HG03066 (cell line): ENCODE measurements at regions not wholly inside any gene's neighbourhood (a gene's known extent, or its start where the extent isn't known, plus 50 kb on each side); places are given as distances from the start of the nearest gene placed in this dataset.

Experiments
- ATAC-seq: cut with Tn5 transposase; IDR thresholded peaks from one replicate; pipeline ENCODE4 v1.9.1; 2021; ENCODE audit warnings: low read depth; ENCODE audit not compliant: unreplicated experiment

DNA sequence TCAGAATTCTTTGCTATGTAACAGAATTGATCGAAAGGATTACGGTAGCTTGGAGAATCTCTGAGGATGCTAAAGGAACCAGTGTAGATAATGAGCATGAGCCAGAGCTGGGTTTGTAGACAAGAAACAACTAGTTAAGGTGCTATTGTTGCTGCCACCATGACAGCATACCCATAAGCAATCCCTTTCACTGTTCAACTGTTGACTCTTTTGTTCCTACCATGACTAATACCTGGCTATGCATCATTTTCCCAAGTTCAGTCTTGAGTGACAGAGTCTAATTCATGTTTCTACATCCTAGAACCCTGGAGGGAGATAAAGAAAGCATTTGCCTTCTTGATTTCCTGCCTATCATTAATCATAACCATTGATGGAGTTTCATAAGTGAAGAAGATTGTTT lies 600.3 kb downstream of the OTOL1 start:
- no peak for ATAC-seq

DNA sequence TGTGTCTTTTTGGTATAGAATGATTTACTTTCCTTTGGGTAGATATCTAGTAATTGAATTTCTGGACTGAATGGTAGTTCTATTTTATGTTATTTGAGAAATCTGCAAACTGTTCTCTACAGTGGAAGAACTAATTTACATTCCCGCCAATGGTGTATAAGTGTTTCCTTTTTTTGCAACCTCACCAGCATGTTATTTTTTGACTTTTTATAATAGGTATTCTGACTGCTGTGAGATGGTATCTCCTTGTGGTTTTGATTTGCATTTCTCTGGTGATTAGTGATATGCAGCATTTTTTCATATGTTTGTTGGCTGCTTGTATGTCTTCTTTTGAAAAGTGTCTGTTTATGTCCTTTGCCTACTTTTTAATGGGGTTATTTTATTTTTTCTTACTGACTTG lies 607.2 kb downstream of the OTOL1 start:
- no peak for ATAC-seq

DNA sequence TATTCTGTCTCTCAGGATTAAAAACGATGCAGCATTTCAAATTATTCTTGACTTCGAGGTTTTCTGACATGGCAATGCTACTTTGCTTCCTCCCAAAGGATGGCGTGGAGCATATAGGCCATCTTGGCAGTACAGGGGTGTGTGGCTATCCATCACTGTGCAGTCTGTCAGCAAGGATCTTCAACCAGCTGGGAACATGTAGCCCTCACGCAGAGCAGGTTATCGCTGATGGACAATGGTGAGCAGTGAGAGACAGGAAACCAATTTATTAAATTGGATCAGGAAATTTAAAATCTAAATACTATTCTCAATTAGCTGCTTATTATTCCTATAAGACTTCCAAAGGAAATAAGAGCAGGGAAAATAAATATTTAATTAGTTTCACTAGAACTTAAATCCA lies 615.3 kb downstream of the OTOL1 start:
- no peak for ATAC-seq

DNA sequence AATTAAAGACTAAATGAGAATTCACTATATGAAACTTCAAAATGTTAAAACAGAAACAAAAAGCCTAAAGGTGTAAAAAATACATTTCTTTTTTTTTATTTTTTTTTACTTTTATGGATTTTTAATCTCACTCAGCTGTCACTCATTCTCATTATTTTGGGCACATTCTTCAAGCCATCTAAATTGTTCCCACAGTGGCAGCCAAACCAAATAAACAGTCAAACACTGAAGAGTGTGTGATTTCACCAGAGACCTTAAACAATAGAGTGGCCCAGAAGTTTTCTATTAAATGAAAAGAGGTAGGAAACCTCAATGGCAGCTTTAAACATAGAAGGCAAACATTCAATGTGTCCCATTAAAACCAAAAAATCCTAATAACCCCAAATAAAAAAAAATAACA lies 616.1 kb downstream of the OTOL1 start:
- ATAC-seq, result no peak

DNA sequence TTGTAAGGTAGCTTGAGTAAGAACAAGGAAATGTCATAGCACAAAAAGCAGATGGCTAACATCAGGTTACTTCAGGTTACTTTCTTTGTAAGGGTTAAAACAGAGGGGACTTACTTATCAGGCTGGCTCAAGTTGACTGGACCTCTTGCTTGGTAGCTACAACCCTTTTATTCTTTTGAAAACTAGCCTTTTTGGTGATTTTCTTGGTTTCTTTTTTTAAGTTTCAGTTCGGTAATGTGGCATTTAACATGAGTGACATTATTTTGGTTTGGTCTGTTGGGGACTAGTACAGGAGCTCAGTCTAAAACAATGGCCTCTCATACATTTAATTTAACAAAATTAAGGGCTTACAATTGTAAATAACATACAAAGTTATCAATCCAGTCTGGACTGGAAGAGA lies 621.4 kb downstream of the OTOL1 start:
- no peak for ATAC-seq

DNA sequence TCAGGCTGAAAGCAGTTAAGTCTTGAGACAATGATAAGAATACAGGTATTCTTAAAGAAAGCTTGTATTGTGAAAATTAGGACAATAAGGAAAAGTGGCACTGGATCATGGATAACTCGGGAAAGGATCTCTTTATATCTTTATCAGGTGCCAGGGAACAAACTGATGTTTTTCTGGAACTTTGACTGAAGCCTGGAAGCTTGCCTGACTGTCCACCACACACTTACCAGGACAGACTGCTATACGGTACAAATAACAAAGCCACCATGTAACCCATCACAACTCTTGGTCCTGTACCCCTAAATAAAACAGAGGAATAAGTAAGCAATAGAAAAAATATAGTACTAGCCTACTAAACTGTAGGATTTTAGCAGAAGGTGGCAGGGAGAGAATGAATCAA lies 623.0 kb downstream of the OTOL1 start:
- no peak for ATAC-seq

- ATAC-seq, result no peak
These were observed 625.8 kb downstream of the OTOL1 start for GRCh38 chr3:162122405-162122804.

DNA sequence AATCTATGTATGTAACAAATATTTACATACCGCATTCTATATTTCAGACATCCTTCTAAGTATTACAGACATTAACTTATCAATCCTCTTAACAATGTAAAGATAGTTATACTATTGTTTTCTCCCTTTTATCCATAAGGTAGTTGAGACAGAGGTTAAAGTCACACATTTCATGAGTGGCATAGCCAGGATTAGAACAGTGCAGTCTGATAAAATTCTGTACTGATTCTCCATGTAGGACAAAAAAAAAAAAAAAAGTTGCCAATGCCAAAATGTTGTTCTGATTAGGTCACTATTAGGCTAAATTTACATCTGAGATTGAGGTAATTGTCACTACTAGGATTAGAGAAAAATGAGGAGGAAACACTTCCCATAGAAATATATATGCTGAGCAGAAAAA lies 629.2 kb downstream of the OTOL1 start:
- ATAC-seq, result no peak

DNA sequence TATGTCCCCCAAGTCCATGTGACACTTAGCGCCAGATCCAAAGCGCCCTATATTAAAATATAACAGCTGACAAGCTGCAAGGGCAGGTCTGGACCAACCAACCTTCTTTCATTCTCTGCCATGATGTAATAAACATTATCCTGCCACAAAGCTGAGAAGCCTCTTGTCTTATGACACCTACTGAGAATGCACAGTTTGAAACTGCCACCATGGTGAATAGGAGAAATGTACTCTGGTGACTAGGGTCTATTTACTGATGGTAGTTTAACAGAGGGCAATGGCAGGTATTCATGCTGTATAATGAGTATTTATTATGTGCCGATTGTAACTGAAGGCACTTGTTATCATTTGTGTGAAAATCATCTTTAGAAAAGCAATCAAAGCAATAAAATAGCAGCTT lies 634.0 kb downstream of the OTOL1 start:
- ATAC-seq, result no peak

DNA sequence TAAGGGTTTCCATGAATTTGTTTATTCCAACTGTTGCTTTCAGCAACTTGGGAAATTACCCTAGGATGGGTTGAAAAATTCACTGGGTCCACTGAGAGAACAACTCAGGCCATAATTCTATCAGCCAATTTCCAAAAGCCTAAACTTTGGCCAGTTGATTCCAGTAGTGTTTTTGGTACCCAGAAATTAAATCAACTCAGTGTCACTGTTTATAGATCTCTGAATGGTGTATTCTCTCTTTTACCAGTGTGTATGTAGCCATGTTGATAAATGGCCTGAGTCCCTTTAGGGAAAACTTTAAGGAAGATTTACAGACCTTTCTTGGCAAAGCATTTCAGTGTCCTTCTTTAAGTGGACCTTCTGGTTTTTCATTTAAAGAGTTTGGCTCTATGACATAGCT lies 636.4 kb downstream of the OTOL1 start:
- ATAC-seq, result no peak

DNA sequence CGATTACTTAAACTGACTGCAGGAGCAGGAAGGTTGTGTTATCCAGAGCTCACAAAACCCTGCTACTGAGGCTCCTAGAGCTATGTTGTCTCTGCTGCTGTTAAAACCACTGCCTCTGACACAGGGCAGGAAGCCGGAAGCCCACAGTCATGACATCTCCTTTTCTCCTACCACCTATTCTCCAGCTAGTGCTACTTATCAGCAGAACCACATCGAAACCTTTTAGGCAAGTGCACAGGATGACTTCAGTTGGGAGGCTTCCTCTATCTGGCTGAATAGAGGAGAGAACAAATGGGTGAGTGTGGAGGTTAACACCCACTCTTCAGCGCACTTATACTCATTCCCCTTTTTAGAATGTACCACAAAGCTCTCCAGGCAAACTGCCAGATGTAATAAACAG lies 638.0 kb downstream of the OTOL1 start:
- peak; percentile 76 for ATAC-seq

DNA sequence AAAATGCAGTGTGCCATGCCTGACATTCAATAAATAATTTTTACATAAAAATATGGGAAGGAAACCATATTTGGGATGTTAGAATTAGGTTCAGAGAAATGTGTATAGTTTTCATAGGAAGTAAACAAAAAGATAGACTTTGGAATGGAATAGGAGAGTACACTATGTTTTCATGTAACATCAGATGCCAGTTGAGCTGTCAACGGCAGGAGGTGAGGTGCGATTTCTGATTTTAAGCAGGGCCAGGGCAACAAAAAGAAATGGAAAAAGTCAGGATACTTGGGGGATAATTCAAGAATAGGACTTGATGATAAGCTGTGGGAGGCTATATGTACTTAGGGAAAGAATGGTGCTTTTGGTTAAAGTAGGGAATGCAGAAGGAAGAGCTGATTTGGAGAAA lies 639.5 kb downstream of the OTOL1 start:
- no peak for ATAC-seq

DNA sequence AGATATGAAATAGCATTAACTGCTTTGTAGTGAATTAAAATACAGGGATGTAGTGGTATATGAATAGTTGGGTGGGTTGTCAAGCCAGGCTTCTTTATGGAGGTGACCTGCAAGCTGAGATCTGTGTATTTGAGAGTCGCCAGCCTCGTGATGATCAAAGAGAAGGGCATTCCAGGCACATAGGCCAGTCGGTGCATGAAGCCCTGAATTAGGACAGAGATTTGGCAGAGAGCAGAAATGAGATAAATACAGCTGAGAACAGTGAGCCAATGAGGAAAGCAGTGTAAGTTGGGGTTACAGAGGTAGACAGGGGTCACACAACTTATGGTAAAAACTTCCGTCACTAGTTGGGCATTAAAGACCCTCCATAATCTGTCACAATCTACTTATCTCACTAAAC lies 641.9 kb downstream of the OTOL1 start:
- ATAC-seq, result no peak

DNA sequence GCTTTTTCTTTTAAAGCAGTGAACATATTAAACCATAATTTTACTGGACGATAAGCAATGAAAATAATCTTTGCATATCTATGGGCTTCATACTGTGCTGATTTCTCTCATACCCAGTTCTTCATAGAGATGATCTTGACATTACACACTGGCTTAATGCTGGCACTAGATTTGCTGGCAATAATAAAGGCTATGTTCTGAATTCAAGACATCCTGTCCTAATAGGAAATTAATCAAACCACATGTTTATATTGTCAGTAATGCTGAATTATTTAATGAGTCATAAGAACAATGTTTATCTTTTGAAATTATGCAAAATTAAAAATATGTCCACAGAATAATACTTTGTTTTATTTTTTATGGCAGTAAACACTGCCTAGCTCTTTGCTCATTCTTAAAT lies 643.2 kb downstream of the OTOL1 start:
- no peak for ATAC-seq

GRCh38 chr3:162141272-162141791 lies 644.7 kb downstream of the OTOL1 start:
- ATAC-seq, result no peak

DNA sequence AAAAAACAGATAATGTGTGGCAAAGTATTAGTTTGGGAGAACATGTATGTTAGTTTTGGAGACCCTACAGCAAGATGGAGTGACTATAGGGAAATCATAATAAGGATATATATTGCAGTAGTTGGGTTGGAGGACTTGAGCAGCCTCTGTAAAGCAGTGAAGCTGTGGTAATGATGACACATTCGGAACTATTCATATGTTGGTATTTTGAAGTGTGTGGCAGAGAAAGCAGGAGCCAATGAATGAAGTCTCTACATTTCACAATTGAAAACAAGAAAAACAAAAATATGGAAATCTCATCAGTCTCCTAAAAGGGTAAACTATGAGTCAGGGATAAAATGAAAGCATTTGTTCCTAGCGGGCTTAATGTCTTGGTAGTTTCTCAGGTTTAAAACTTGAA lies 645.9 kb downstream of the OTOL1 start:
- no peak for ATAC-seq

GRCh38 chr3:162143180-162143579 lies 646.6 kb downstream of the OTOL1 start:
- ATAC-seq, result no peak

GRCh38 chr3:162147996-162148395 lies 651.4 kb downstream of the OTOL1 start:
- ATAC-seq, result no peak

GRCh38 chr3:162150790-162151189 lies 654.2 kb downstream of the OTOL1 start:
- ATAC-seq, result no peak

- ATAC-seq, result no peak
These were observed 656.0 kb downstream of the OTOL1 start for GRCh38 chr3:162152636-162153035.

DNA sequence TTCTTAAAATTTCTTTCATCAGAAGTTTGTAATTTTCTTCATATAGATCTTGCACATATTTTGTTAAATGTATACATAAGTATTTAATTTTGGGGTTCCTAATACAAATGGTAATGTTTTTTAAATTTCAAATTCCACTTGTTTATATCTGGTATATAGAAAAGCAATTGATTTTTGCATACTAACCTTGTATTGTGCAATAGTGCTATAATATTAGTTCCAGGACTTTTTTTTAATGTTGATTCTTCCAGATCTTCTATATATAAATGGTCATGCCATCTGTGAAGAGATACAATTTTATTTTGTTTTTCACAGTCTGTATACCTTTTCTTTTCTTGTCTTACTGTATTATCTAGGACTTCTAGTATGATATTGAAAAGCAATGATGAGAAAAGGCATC lies 665.0 kb downstream of the OTOL1 start:
- no peak for ATAC-seq

DNA sequence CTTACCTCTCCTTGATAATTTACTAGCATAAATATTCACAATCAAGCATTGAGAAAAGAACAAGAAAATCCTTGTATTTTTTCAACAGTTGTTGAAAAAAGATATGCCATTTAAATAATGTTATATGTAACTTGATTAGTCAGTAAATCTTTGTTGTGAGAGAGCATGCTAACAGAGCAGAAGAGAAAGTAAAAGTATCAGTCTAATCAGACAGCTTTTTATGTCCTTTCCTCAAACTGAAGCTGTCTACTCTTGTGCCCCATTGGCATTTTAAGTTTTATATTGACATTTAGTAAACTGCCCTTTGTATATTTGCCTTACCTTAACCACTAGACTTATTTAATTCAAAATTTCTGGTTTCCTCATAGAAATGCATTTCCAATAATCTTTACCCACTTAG lies 668.7 kb downstream of the OTOL1 start:
- ATAC-seq, result peak; percentile 60

DNA sequence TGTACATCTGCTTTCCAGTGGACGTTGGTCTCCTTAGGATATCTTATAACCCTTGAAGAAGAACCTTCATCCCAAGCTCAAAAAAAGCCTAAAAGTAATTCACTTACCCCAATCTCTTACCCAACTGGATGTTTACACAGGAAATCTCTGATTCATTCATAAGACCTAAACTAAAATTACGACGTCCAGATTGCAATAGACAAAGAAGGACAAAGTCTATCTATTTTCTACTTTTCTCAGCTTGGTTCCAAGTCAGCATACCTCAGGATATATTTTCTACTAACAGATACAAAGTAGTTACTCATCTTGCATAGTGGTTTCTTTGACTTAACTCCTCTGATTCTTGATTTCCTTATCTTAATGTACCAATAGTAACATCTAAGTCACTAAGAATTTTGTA lies 669.9 kb downstream of the OTOL1 start:
- no peak for ATAC-seq
